Glutamatergic neuron (in vitro differentiated cells): ENCODE measurements at regions not wholly inside any gene's neighbourhood (a gene's known extent, or its start where the extent isn't known, plus 50 kb on each side); places are given as distances from the start of the nearest gene placed in this dataset.

Experiments
- DNase-seq: peaks from one replicate; pipeline ENCODE4 v3.0.0; 2022
- H3K27ac Mint-ChIP-seq: one replicate; pipeline ENCODE4 v1.8.0; 2020; ENCODE audit warnings: mild to moderate bottlenecking, mixed read lengths, inconsistent platforms; ENCODE audit not compliant: unreplicated experiment
- H3K27me3 Mint-ChIP-seq: one replicate; pipeline ENCODE4 v1.8.0; 2020; ENCODE audit warnings: mild to moderate bottlenecking, moderate library complexity, mixed read lengths, inconsistent platforms; ENCODE audit not compliant: unreplicated experiment
- H3K36me3 Mint-ChIP-seq: one replicate; pipeline ENCODE4 v1.8.0; 2020; ENCODE audit warnings: mild to moderate bottlenecking, mixed read lengths, inconsistent platforms; ENCODE audit not compliant: unreplicated experiment
- H3K4me1 Mint-ChIP-seq: one replicate; pipeline ENCODE4 v1.8.0; 2020; ENCODE audit warnings: mild to moderate bottlenecking, low read depth, mixed read lengths, inconsistent platforms; ENCODE audit not compliant: unreplicated experiment
- H3K4me3 Mint-ChIP-seq: one replicate; pipeline ENCODE4 v1.8.0; 2020; ENCODE audit warnings: mild to moderate bottlenecking, mixed read lengths, inconsistent platforms; ENCODE audit not compliant: unreplicated experiment
- H3K9me3 Mint-ChIP-seq: one replicate; pipeline ENCODE4 v1.8.0; 2020; ENCODE audit warnings: mild to moderate bottlenecking, moderate library complexity, mixed read lengths, inconsistent platforms; ENCODE audit not compliant: unreplicated experiment
- TF ChIP-seq, protein P1 (sequence below): fragments of 200-600 bp; sonication (generic); IDR thresholded peaks from one replicate; pipeline ENCODE4 v1.5.0; 2021; ENCODE audit not compliant: partially characterized antibody, unreplicated experiment

DNA sequence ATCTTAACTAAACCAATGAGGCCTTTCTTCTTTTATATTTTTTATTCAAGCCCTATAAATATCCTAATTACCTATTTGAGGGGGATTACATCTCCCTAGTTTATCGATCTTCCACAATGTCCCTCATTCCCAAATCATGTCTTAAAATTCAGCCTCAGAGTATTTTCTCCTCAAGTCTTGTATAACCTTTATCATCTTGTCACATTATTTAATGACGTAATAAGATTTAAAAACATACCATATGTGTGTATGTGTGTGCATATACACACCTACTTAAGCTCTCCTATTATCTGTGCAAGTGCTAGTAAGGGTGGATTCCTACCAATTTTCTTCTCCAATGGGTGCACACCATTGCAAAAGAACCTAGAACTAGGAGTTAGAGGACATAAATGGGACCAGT is 421.1 kb downstream of the FIGN start:
- Mint-ChIP-seq H3K36me3 (no peaks in the 10 kb centered on the region), H3K4me1 (no peaks in the 10 kb centered on the region), H3K27me3 (no peaks in the 10 kb centered on the region), H3K9me3 (no peaks in the 10 kb centered on the region), H3K27ac (no peak overlapping the region), H3K4me3 (no peak overlapping the region)
- no peak for DNase-seq
- TF ChIP-seq, protein P1, sequence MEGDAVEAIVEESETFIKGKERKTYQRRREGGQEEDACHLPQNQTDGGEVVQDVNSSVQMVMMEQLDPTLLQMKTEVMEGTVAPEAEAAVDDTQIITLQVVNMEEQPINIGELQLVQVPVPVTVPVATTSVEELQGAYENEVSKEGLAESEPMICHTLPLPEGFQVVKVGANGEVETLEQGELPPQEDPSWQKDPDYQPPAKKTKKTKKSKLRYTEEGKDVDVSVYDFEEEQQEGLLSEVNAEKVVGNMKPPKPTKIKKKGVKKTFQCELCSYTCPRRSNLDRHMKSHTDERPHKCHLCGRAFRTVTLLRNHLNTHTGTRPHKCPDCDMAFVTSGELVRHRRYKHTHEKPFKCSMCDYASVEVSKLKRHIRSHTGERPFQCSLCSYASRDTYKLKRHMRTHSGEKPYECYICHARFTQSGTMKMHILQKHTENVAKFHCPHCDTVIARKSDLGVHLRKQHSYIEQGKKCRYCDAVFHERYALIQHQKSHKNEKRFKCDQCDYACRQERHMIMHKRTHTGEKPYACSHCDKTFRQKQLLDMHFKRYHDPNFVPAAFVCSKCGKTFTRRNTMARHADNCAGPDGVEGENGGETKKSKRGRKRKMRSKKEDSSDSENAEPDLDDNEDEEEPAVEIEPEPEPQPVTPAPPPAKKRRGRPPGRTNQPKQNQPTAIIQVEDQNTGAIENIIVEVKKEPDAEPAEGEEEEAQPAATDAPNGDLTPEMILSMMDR, result no peak

DNA sequence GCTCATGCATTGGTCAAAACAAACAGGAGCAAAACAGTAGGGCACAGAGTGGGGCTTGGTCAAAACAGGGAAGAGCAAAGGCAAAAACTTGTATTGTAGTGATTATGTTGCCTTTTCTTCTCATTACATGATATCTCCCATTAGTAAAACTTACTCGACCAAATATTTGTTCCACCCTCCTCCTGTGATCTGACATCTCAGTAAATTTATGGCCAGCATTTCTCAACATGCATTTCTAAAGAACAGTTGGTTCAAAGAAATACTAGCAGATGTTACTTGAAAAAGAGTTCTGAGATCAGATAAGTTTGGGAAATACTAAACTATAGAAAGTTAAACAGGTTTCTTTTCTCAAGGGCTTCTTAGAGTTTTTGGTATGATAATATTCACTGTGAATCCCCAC is 423.1 kb downstream of the FIGN start:
- H3K4me1 Mint-ChIP-seq, result no peaks in the 10 kb centered on the region
- no peak overlapping the region for H3K4me3 Mint-ChIP-seq
- no peaks in the 10 kb centered on the region for H3K36me3 Mint-ChIP-seq
- no peak for DNase-seq
- no peak overlapping the region for H3K27ac Mint-ChIP-seq
- no peaks in the 10 kb centered on the region for H3K27me3 Mint-ChIP-seq
- TF ChIP-seq, protein P1, result no peak
- H3K9me3 Mint-ChIP-seq, result no peaks in the 10 kb centered on the region

DNA sequence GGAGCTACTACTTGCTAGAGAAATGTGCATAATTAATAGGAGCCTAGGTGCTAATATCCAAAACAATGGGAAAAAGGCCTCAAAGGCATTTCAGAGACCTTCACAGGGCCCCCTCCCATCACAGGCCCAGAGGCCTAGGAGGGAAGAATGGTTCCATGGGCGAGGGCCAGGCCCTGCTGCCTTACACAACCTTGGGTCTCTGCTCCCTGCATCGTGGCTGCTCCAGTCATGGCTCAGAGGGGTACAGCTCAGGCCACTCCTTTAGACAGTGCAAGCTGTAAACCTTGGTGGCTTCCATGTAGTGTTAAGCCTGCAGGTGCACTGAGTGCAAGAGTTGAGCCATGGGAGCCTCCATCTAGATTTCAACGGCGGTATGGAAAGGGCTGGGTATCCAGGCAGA is 429.2 kb downstream of the FIGN start:
- no peak overlapping the region for H3K4me3 Mint-ChIP-seq
- TF ChIP-seq, protein P1, result no peak
- H3K36me3 Mint-ChIP-seq, result peaks cover 9% of the 10 kb centered on the region
- no peak overlapping the region for H3K27ac Mint-ChIP-seq
- peaks cover 3% of the 10 kb centered on the region for H3K4me1 Mint-ChIP-seq
- H3K9me3 Mint-ChIP-seq, result no peaks in the 10 kb centered on the region
- DNase-seq, result no peak
- no peaks in the 10 kb centered on the region for H3K27me3 Mint-ChIP-seq

DNA sequence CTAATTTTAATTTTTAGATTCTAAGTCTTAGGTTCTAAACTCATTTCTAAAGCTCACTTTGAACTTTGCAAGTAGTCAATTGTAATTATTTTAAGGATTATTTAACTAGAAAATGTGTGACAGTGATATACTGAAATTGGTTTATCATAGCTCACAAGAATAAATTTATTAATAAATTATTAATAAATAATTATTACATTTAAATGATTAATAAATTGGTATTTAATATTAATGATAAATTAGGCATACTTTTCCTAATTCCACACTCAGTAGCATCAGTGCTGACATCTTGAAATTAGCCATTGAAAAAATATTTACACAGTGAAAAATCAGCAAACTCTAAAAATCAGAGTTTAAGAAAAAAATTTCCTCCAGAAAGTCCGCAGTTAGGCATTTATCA is 433.7 kb downstream of the FIGN start:
- TF ChIP-seq, protein P1, result no peak
- Mint-ChIP-seq H3K9me3 (no peaks in the 10 kb centered on the region), H3K4me3 (no peak overlapping the region), H3K4me1 (peaks cover 3% of the 10 kb centered on the region), H3K27ac (no peak overlapping the region), H3K27me3 (no peaks in the 10 kb centered on the region), H3K36me3 (peaks cover 9% of the 10 kb centered on the region)
- no peak for DNase-seq

DNA sequence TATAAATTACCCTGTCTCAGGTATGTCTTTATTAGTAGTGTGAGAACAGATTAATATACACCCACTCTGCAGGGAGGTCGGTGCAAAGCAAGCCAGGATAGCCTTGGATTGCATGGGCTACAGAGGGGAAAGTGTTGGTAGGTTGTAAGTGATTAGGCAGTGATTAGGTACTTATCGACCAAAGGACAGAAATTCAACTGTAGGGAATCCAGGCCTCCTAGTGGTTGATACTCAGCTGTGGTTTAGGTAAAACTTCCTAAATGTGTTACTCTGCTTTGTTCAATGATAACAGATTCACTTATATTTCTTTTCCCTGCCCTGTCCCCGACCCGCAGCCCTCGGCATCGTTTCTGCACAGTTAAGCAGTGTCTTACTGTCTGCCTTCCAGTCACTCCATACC is 444.0 kb downstream of the FIGN start:
- Mint-ChIP-seq H3K27me3 (no peaks in the 10 kb centered on the region), H3K4me3 (no peak overlapping the region), H3K27ac (no peak overlapping the region), H3K9me3 (no peaks in the 10 kb centered on the region), H3K4me1 (no peaks in the 10 kb centered on the region), H3K36me3 (no peaks in the 10 kb centered on the region)
- no peak for DNase-seq
- TF ChIP-seq, protein P1, result no peak
